Esophagus muscularis mucosa (tissue), 4 donors: ENCODE measurements at regions not wholly inside any gene's neighbourhood (a gene's known extent, or its start where the extent isn't known, plus 50 kb on each side); places are given as distances from the start of the nearest gene placed in this dataset.

Experiments
- DNase-seq: peaks from one replicate; pipeline ENCODE4 v3.0.0-alpha.2; 2017; ENCODE audit errors: extremely low spot score
- H3K27ac ChIP-seq, 4 donors: fragments of 200-600 bp; sonication (generic); replicated peaks in 1 of 4; 1 replicate in 3 of 4; 2 replicates in 1 of 4; pipeline ENCODE4 v1.5.1; 2016 to 2019; ENCODE audit warnings: mild to moderate bottlenecking in 1 of 4
- H3K27me3 ChIP-seq, 4 donors: fragments of 200-600 bp; sonication (generic); one replicate each; pipeline versions ENCODE4 v1.5.1 to v1.6.0; 2016 to 2019
- H3K36me3 ChIP-seq, 4 donors: fragments of 200-600 bp; sonication (generic); one replicate each; pipeline ENCODE4 v1.5.1; 2016 to 2019
- H3K4me1 ChIP-seq, 4 donors: fragments of 200-600 bp; sonication (generic); one replicate each; pipeline ENCODE4 v1.5.1; 2016 to 2019
- H3K4me3 ChIP-seq, 4 donors: fragments of 200-600 bp; sonication (generic); 1 replicate in 2 of 4; 2 replicates in 2 of 4; pipeline ENCODE4 v1.5.1; 2016 to 2019; ENCODE audit warnings: mild to moderate bottlenecking in 4 of 4, moderate library complexity in 1 of 4
- H3K9me3 ChIP-seq, 4 donors: fragments of 200-600 bp; sonication (generic); 1 replicate in 3 of 4; 2 replicates in 1 of 4; pipeline ENCODE4 v1.5.1; 2016 to 2019
- EP300 ChIP-seq: sonication (generic); formaldehyde crosslinking; IDR thresholded peaks from one replicate; pipeline ENCODE4 v1.6.1; 2017; ENCODE audit warnings: antibody characterized with exemption
- POLR2A ChIP-seq: fragments of 450-650 bp; IDR thresholded peaks from one replicate; pipeline ENCODE4 v1.6.1; 2017; ENCODE audit warnings: antibody characterized with exemption, moderate library complexity, mild to moderate bottlenecking, low read depth
- POLR2AphosphoS5 ChIP-seq, 2 donors: sonication (generic); formaldehyde crosslinking; IDR thresholded peaks; one replicate each; pipeline ENCODE4 v1.6.1; 2017; ENCODE audit warnings: antibody characterized with exemption in 2 of 2
- WGBS: methylation state at CpG from one replicate; pipeline ENCODE4 v1.1.5; 2018; 5-methylcytosine and 5-hydroxymethylcytosine counted together
- intact Hi-C: fragments of 100-400 bp; cut with DNase I; formaldehyde crosslinking; loops from one replicate; pipeline ENCODE4 v1.15.1; 2023
- TF ChIP-seq, protein P1 (sequence below), 3 experiments: fragments of 200-600 bp in 2 of 3; fragments of 450-650 bp in 1 of 3; sonication (generic) in 2 of 3; IDR thresholded peaks; one replicate each; pipeline ENCODE4 v1.5.1; 2017 to 2019; ENCODE audit warnings: antibody characterized with exemption in 3 of 3, mild to moderate bottlenecking in 2 of 3, moderate library complexity in 1 of 3

DNA sequence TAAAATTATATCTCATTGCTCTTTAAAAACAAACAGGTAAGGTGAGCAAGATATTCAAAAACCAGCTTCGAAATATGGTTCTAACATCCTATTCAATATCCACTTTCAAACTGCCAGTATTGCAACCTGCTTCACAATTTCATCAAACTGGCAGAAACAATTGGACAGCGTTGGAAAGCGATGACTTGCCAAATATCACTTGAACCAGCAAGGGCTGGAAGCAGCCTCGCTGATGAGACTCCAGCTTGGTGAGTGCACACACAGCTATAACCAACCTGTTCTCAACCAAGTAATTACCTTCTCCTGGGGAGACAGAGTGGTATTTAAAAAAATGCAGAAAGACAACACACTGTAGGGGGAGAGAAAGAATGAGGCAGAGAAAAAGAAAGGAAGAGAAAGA, 155.8 kb upstream of the RAI2 start:
- no peak overlapping the region for H3K4me3 ChIP-seq
- H3K27ac ChIP-seq: no peak overlapping the region
- no peaks in the 10 kb centered on the region for H3K27me3 ChIP-seq
- DNase-seq: no peak
- intact Hi-C loops: no loop called here
- H3K9me3 ChIP-seq: no peaks in the 10 kb centered on the region
- no peaks in the 10 kb centered on the region for H3K4me1 ChIP-seq
- H3K36me3 ChIP-seq: no peaks in the 10 kb centered on the region
- WGBS: 76% methylated on average over 4 of the region's 4 CpGs
- no peak for TF ChIP-seq POLR2AphosphoS5 (IDR thresholded peaks at IDR 0.05)

DNA sequence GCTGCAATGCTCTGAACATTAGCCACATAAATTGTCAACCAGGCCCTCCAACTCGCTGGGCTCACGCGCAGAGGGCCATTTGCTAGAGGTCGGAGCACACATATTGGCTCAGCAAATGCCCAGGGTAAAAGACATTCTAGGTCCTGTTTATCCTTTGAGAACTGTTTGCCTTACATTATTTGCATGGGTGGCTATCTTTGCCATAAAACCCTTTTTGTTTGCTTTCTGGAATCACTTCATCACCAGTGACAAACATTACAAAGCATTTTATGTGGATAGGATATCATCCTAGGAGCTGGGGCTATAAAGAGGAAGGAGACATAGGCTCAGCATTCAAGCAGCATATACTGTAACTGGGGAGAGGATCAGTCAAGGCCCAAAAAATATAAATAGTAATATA, 149.2 kb upstream of the RAI2 start:
- Histone ChIP-seq H3K27ac (no peak overlapping the region), H3K27me3 (no peaks in the 10 kb centered on the region), H3K9me3 (no peaks in the 10 kb centered on the region), H3K4me3 (no peak overlapping the region), H3K4me1 (no peaks in the 10 kb centered on the region), H3K36me3 (no peaks in the 10 kb centered on the region)
- intact Hi-C loops: no loop called here
- no peak for DNase-seq
- TF ChIP-seq EP300 (no peak), POLR2AphosphoS5 (IDR thresholded peaks at IDR 0.05) (no peak), POLR2A (no peak)
- TF ChIP-seq, protein P1, sequence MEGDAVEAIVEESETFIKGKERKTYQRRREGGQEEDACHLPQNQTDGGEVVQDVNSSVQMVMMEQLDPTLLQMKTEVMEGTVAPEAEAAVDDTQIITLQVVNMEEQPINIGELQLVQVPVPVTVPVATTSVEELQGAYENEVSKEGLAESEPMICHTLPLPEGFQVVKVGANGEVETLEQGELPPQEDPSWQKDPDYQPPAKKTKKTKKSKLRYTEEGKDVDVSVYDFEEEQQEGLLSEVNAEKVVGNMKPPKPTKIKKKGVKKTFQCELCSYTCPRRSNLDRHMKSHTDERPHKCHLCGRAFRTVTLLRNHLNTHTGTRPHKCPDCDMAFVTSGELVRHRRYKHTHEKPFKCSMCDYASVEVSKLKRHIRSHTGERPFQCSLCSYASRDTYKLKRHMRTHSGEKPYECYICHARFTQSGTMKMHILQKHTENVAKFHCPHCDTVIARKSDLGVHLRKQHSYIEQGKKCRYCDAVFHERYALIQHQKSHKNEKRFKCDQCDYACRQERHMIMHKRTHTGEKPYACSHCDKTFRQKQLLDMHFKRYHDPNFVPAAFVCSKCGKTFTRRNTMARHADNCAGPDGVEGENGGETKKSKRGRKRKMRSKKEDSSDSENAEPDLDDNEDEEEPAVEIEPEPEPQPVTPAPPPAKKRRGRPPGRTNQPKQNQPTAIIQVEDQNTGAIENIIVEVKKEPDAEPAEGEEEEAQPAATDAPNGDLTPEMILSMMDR (IDR thresholded peaks at IDR 0.05): no peak
- WGBS: 79% methylated on average over 4 of the region's 4 CpGs

DNA sequence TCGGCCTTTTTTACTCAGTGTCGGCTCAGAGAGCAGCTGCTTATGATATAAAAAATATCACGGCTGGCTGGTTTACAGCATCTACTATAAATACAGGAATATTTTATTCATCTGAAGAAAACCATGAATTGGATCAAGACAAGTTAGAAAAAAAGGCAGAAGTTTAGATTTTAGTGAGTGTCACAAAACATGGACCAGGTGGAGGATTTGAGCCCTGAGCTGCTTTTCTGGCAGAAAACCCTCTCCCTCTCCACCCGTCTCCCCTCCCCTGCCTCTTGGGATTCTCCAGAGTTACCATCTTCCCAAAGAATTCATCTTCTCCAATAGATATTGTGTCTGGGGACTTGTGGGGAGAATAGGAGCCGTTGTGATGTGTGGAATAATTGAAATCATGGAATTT, 142.8 kb upstream of the RAI2 start:
- TF ChIP-seq POLR2AphosphoS5 (IDR thresholded peaks at IDR 0.05) (no peak), POLR2A (no peak), EP300 (no peak)
- TF ChIP-seq, protein P1 (IDR thresholded peaks at IDR 0.05): no peak
- intact Hi-C loops: no loop called here
- Histone ChIP-seq H3K9me3 (no peaks in the 10 kb centered on the region), H3K27ac (no peak overlapping the region), H3K4me3 (no peak overlapping the region), H3K36me3 (no peaks in the 10 kb centered on the region), H3K4me1 (no peaks in the 10 kb centered on the region), H3K27me3 (no peaks in the 10 kb centered on the region)
- DNase-seq: no peak
- 48% methylated on average over 5 of the region's 5 CpGs for WGBS

DNA sequence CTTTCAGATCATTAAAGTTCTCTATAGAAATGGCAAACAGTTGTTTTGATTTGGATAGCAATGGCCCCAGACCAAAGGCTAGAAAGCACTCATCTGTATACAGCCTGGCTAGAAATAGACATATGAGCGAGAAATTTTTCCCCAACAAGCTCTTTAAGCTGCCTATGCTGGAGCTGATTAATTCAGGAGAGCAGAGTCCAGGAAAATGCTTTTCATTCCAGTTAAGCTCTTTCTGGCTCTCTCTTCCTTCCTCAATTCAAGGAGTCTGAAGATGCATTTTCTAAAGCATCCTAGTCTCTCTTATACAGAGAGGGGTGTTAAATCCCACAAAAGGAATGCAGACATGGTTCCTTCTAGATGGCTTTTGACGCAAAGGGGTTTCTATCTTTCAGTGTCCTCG, 141.7 kb upstream of the RAI2 start:
- Histone ChIP-seq H3K27ac (no peak overlapping the region), H3K4me1 (no peaks in the 10 kb centered on the region), H3K9me3 (no peaks in the 10 kb centered on the region), H3K36me3 (no peaks in the 10 kb centered on the region), H3K4me3 (no peak overlapping the region), H3K27me3 (no peaks in the 10 kb centered on the region)
- intact Hi-C loops: no loop called here
- TF ChIP-seq POLR2A: no peak
- TF ChIP-seq POLR2AphosphoS5 (IDR thresholded peaks at IDR 0.05): no peak
- TF ChIP-seq, protein P1 (IDR thresholded peaks at IDR 0.05): no peak
- TF ChIP-seq EP300: no peak
- WGBS: 55% methylated on average over 3 of the region's 3 CpGs
- DNase-seq: no peak

DNA sequence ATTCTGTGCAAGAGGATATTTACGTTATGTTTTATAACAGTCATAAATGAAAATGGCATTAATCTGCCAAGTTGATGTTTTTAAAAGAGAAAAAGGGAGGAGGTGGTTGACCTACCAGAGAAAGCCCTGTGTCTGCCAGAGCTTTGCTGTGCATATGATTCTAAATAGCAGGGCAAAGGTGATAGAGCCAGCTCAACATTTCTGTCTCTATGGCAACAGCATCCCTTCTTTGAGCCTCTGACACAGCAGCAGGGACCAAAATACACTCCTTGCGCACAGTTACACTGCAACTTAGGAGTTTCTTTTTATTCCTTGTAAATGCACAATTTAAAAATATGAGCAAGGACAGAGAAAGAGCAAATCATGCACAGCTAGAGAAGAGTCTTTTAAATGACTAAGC, 133.3 kb upstream of the RAI2 start:
- DNase-seq: no peak
- Histone ChIP-seq H3K4me3 (no peak overlapping the region), H3K27ac (no peak overlapping the region), H3K36me3 (no peaks in the 10 kb centered on the region), H3K27me3 (no peaks in the 10 kb centered on the region), H3K9me3 (no peaks in the 10 kb centered on the region), H3K4me1 (no peaks in the 10 kb centered on the region)
- intact Hi-C loops: no loop called here
- TF ChIP-seq, protein P1 (IDR thresholded peaks at IDR 0.05): no peak
- TF ChIP-seq POLR2AphosphoS5 (IDR thresholded peaks at IDR 0.05) (no peak), EP300 (no peak), POLR2A (no peak)
- WGBS: 57% methylated on average over 2 of the region's 2 CpGs
